Activated naive CD4-positive, alpha-beta T cell treated with anti-CD3 and anti-CD28 coated beads for 36 hours (primary cell): ENCODE measurements at regions not wholly inside any gene's neighbourhood (a gene's known extent, or its start where the extent isn't known, plus 50 kb on each side); places are given as distances from the start of the nearest gene placed in this dataset.

ENCODE experiments used
- CTCF ChIA-PET: fragments of 350-600 bp; sonication (Branson Sonifier 250); formaldehyde crosslinking; loops from one replicate; lab custom pipeline; 2021; ENCODE audit warnings: antibody characterized with exemption; lab: Charles Lee
- DNase-seq: peaks from one replicate; pipeline ENCODE4 v3.0.0-alpha.2; 2020
- H3K27ac Mint-ChIP-seq: one replicate; pipeline ENCODE4 v1.8.0; 2021; ENCODE audit warnings: mild to moderate bottlenecking, mixed read lengths
- H3K27me3 Mint-ChIP-seq: one replicate; pipeline ENCODE4 v1.8.0; 2021; ENCODE audit warnings: low read depth, mixed read lengths
- H3K36me3 Mint-ChIP-seq: one replicate; pipeline ENCODE4 v1.8.0; 2021; ENCODE audit warnings: low read depth, mixed read lengths
- H3K4me1 Mint-ChIP-seq: one replicate; pipeline ENCODE4 v1.8.0; 2021; ENCODE audit warnings: low read depth, mixed read lengths
- H3K4me3 Mint-ChIP-seq: one replicate; pipeline ENCODE4 v1.8.0; 2021; ENCODE audit warnings: mild to moderate bottlenecking, moderate library complexity, mixed read lengths
- H3K9me3 Mint-ChIP-seq: one replicate; pipeline ENCODE4 v1.8.0; 2021; ENCODE audit warnings: mixed read lengths
- intact Hi-C: fragments of 100-400 bp; cut with micrococcal nuclease; formaldehyde crosslinking; loops from one replicate; pipeline ENCODE4 v1.15.1; 2023

DNA sequence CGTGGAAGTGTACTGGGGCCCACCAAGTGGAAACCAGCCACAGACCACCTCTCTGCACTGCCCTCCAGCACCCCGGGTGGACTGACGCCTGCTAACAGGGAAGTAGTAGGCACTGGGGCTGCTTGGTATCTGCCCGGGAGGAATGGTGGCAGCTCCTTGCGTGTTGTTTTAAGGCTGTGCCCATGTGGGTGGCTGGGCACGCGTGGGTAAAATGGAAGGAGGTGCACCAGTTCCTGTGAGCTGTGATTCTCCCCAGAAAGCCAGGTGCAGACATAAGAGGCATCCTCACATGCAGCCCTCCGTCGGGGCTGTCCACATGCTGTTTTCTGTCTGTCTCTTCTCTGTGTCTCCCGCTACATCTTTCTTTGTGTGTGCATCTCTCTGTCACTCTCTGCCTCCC, 122.3 kb downstream of the ENGASE start:
- Mint-ChIP-seq H3K4me3 (no peak overlapping the region), H3K27ac (no peak overlapping the region), H3K4me1 (no peaks in the 10 kb centered on the region), H3K27me3 (peaks cover 27% of the 10 kb centered on the region), H3K36me3 (no peaks in the 10 kb centered on the region), H3K9me3 (no peaks in the 10 kb centered on the region)
- intact Hi-C loops, result no loop called here
- no peak for DNase-seq
- CTCF ChIA-PET, result no interaction called here

DNA sequence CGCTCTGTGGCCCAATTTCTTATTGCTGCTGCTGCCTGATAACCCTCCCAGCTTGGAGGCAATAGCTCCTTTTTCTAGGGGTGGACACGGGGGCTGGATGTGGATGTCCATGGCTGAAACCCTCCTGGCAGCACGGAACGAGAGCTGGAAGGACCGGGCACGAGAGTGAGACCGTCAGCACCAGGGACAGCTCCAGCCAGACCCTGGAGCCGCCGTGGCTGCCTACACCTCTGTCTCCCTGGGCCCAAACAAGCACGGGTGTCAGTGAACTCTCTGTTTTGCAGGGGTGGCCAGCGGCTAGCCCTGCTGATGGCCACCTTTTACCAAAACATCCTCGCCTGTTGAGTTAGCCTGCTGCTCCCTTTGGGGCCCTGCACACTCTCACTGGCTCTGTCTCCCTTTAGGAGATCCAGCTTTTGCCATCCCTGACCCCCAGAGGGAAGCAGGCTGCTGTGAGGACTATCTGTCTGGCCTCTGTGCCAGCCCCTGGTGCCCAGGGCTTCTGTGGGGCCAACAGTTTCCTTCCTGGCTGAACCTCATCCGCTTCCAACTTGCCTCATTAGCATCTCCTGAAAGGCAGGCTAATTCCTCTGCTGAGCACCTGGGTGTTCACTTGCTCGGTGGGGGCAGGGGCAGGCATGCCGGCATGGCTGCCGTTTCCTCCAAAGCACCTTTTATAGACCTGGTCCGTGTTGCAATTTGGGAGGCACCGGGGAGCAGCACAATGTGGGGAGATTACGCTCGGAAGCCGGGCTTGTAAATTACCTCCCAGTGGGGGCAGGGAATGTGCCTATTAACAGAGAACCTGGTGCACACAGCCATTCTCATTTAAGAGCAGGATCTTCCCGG, 118.1 kb downstream of the ENGASE start:
- no peaks in the 10 kb centered on the region for H3K9me3 Mint-ChIP-seq
- H3K4me1 Mint-ChIP-seq, result no peaks in the 10 kb centered on the region
- H3K27me3 Mint-ChIP-seq, result peaks cover 24% of the 10 kb centered on the region
- CTCF ChIA-PET, result no interaction called here
- intact Hi-C loops, result no loop called here
- DNase-seq, result peak; percentile 52
- H3K27ac Mint-ChIP-seq, result no peak overlapping the region
- H3K4me3 Mint-ChIP-seq, result no peak overlapping the region
- no peaks in the 10 kb centered on the region for H3K36me3 Mint-ChIP-seq

DNA sequence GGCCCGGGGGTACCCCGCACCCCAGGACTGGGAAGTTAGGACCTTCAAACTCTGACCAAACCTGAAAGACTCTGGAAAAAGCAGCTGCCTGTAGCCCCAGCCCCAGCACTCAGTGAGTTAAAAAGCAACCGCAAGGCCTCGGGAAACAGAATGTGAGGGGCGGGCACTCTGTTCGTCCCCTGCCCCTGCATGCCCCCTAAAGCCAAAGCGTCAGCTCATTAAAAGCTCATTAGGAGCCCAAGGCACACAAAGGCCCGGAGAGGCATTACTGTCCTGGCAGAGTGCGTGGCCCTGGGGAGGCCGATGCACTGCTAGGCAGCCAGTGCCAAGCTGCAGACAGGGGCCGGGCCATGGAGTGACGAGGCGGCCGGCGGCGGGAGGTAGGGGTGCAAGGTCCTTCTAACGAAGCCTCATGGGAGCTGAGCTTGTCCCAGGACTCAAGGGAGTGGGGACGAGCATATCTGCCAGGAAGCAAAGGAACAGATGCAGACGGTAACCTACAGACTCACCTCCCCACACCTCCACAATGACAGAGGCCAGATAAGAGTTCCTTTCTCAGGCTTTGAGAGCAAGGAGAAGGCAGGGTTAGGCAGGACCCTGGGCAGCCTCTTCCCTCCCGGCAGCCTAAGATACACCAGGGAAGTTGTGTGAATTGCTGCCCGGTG, 116.8 kb downstream of the ENGASE start:
- no peak for DNase-seq
- CTCF ChIA-PET, result interaction anchor here (0.6 to 1.1 kb wide), 2 partner anchors 38 to 200 kb away, joined by 3 read pairs; no protein-coding TSS in a partner anchor
- no peak overlapping the region for H3K4me3 Mint-ChIP-seq
- H3K4me1 Mint-ChIP-seq, result no peaks in the 10 kb centered on the region
- H3K36me3 Mint-ChIP-seq, result no peaks in the 10 kb centered on the region
- no peak overlapping the region for H3K27ac Mint-ChIP-seq
- no peaks in the 10 kb centered on the region for H3K9me3 Mint-ChIP-seq
- intact Hi-C loops, result no loop called here
- peaks cover 28% of the 10 kb centered on the region for H3K27me3 Mint-ChIP-seq

DNA sequence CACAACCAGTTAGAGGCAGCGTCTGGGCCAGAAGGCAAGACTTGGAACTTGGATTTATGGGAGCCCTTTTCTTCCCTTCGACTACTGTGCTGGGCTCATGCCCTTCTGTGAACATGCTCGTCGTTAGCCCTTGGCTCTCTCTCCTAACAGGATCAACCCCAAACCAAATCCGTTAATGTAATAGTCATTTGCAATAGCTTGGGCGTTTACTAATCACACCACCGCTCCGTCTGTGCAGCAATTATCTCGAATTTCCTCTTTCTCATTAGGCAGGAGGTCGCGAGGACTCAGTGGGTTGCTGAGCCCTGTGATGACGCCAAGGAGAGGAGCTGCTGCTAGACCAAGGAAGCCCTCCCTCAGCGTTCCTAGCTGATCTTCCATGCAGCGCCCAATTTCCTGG, 114.7 kb downstream of the ENGASE start:
- intact Hi-C loops, result no loop called here
- CTCF ChIA-PET, result interaction anchor here (0.6 kb wide), 1 partner anchor 86 kb away, joined by 3 read pairs; no protein-coding TSS in a partner anchor
- H3K27me3 Mint-ChIP-seq, result peaks cover 40% of the 10 kb centered on the region

DNA sequence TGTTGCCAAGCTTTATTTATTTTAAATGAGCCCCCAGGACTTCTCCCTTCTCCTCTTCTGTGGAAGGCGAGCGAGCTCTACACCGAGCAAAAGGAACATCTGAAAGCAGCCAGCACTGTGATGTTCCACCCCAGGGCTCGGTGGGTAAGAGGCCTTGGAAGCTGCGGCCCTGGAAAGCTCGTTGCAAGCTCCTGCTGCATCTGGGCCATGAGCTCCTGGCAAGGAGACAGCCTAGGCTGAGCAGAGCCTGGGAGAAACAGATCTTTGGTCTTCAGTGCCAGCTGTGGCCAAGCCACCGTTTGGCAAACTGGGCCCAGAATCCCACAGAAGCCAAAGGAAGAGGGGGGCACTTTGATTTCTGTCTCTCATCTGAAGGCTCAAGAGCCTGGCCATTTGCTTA, 114.1 kb downstream of the ENGASE start:
- no peak for DNase-seq
- H3K27ac Mint-ChIP-seq, result no peak overlapping the region
- peaks cover 44% of the 10 kb centered on the region for H3K27me3 Mint-ChIP-seq
- H3K9me3 Mint-ChIP-seq, result no peaks in the 10 kb centered on the region
- CTCF ChIA-PET, result interaction anchor here (0.6 kb wide), 1 partner anchor 87 kb away, joined by 3 read pairs; no protein-coding TSS in a partner anchor
- no peaks in the 10 kb centered on the region for H3K36me3 Mint-ChIP-seq
- no peak overlapping the region for H3K4me3 Mint-ChIP-seq
- H3K4me1 Mint-ChIP-seq, result no peaks in the 10 kb centered on the region
- intact Hi-C loops, result no loop called here

More for the DNA sequence above, 114.7 kb downstream of the ENGASE start:
- Mint-ChIP-seq H3K9me3 (no peaks in the 10 kb centered on the region), H3K36me3 (no peaks in the 10 kb centered on the region), H3K4me1 (no peaks in the 10 kb centered on the region), H3K4me3 (no peak overlapping the region), H3K27ac (no peak overlapping the region)
- no peak for DNase-seq

DNA sequence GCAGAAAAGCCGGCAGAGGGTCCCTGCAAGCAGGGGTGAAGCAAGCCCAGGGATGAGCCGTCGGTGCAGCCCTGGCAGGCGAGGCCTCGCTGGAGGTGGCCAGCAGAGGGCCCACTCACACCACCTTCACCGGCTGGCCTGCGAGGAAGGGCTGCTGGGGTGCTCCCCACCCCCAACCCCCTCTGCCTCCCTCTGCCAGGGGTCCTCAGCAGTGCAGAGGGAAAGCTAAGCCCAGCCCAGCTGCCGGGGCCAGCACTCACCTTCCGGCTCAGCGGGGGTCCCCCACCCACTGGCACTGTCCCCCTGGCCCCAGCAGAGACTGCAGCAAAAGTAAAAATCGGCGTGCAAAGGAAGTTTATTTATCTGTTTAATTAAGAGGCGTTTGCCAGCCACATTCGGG, 113.4 kb downstream of the ENGASE start:
- H3K4me3 Mint-ChIP-seq, result no peak overlapping the region
- peak; percentile 22 for DNase-seq
- H3K27ac Mint-ChIP-seq, result no peak overlapping the region
- peaks cover 42% of the 10 kb centered on the region for H3K27me3 Mint-ChIP-seq
- peaks cover 3% of the 10 kb centered on the region for H3K4me1 Mint-ChIP-seq
- CTCF ChIA-PET, result no interaction called here
- intact Hi-C loops, result no loop called here
- no peaks in the 10 kb centered on the region for H3K36me3 Mint-ChIP-seq
- no peaks in the 10 kb centered on the region for H3K9me3 Mint-ChIP-seq

DNA sequence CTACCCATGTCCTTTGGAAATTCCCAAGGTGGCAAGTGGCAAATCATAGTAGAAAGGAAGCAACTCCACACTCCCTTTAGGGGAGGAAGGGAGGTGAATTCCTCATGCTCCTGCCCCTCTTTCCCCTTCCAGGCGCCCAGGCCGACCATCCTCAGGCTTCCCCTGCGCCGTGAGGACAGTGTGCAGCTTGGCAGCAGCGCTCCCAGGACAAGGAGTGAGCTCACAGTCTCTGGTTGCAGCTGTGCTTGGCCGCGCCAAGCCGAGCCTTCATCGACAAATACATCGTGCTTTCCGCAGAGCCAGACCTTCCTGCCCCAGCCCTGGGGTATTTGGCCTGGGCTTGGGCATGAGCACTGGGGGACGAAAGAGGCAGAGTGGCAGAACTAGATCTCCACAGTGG, 112.6 kb downstream of the ENGASE start:
- intact Hi-C loops, result loop anchor here (2.0 kb wide), 1 partner anchor 206 kb away; no protein-coding TSS in a partner anchor
- no peak overlapping the region for H3K4me3 Mint-ChIP-seq
- H3K36me3 Mint-ChIP-seq, result no peaks in the 10 kb centered on the region
- peaks cover 3% of the 10 kb centered on the region for H3K4me1 Mint-ChIP-seq
- H3K27ac Mint-ChIP-seq, result no peak overlapping the region
- no peak for DNase-seq
- no peaks in the 10 kb centered on the region for H3K9me3 Mint-ChIP-seq
- CTCF ChIA-PET, result interaction anchor here (0.6 kb wide), 1 partner anchor 205 kb away, joined by 3 read pairs; no protein-coding TSS in a partner anchor
- H3K27me3 Mint-ChIP-seq, result peaks cover 40% of the 10 kb centered on the region

DNA sequence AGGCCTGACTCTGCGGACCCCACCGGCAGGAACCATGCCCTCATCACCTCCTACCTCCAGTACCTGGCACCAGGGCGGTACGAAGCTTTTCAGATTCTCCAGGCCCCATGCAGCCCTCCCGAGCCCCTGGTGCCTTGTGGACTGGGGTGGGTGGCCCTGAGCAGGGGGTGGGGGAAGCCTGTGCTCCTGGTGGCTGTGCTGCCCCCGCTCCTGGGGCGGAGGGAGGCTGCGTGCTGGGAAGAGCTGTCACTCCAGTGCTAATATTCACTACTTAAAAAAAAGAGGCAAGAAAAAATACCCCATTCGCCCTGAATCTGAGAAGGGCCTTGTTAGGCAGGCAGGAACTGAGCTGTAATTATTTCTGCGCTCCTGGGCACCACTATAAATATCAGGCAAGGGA, 111.8 kb downstream of the ENGASE start:
- Mint-ChIP-seq H3K27me3 (peaks cover 45% of the 10 kb centered on the region), H3K9me3 (no peaks in the 10 kb centered on the region), H3K27ac (no peak overlapping the region), H3K4me1 (peaks cover 3% of the 10 kb centered on the region), H3K4me3 (no peak overlapping the region), H3K36me3 (no peaks in the 10 kb centered on the region)
- no peak for DNase-seq
- intact Hi-C loops, result loop anchor here (2.0 kb wide), 1 partner anchor 206 kb away; no protein-coding TSS in a partner anchor
- CTCF ChIA-PET, result no interaction called here

DNA sequence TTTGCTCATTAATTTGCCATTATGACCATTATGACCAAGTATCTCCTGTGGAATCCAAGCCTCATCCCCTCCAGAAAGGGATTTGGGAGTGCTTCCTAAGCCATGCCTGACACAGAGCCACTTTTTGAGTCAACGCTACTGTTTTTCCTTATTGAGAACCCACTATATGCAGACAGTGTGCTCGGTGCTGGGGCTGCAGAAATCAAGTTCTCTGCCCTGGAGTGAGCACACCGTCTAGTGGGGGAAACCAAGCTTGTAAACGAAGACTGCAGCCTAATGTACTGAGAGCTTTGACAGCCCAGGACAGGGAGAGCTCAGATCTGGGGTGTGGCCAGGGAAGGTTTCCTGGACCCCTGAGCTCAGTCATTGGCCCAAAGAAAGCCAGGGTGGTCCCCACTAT, 111.0 kb downstream of the ENGASE start:
- CTCF ChIA-PET, result no interaction called here
- Mint-ChIP-seq H3K4me3 (no peak overlapping the region), H3K9me3 (no peaks in the 10 kb centered on the region), H3K27ac (no peak overlapping the region), H3K4me1 (peaks cover 3% of the 10 kb centered on the region), H3K27me3 (peaks cover 41% of the 10 kb centered on the region), H3K36me3 (no peaks in the 10 kb centered on the region)
- intact Hi-C loops, result loop anchor here (2.0 kb wide), 1 partner anchor 207 kb away; no protein-coding TSS in a partner anchor
- DNase-seq, result no peak

DNA sequence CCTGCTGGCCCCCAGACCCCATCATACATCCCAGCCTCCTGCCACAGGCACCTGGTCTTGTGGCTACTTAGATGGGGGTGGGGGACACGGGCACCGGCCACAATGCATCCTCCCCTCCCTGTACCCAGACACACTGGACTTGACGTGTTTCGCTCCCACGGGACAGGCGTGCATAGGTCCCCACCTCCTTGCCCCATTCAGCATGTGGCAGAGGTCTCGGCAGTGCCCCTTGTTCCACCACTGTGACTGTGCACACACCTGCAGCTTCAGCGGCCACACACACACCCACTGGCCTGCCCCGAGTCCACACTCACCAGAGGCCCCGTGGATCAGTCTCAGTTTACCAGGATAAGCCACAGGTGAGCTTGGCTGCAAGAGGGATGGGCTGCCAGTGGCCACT, 109.6 kb downstream of the ENGASE start:
- H3K4me1 Mint-ChIP-seq, result peaks cover 3% of the 10 kb centered on the region
- intact Hi-C loops, result no loop called here
- no peak overlapping the region for H3K4me3 Mint-ChIP-seq
- no peak for DNase-seq
- no peaks in the 10 kb centered on the region for H3K36me3 Mint-ChIP-seq
- CTCF ChIA-PET, result no interaction called here
- peaks cover 38% of the 10 kb centered on the region for H3K27me3 Mint-ChIP-seq
- no peaks in the 10 kb centered on the region for H3K9me3 Mint-ChIP-seq
- no peak overlapping the region for H3K27ac Mint-ChIP-seq

DNA sequence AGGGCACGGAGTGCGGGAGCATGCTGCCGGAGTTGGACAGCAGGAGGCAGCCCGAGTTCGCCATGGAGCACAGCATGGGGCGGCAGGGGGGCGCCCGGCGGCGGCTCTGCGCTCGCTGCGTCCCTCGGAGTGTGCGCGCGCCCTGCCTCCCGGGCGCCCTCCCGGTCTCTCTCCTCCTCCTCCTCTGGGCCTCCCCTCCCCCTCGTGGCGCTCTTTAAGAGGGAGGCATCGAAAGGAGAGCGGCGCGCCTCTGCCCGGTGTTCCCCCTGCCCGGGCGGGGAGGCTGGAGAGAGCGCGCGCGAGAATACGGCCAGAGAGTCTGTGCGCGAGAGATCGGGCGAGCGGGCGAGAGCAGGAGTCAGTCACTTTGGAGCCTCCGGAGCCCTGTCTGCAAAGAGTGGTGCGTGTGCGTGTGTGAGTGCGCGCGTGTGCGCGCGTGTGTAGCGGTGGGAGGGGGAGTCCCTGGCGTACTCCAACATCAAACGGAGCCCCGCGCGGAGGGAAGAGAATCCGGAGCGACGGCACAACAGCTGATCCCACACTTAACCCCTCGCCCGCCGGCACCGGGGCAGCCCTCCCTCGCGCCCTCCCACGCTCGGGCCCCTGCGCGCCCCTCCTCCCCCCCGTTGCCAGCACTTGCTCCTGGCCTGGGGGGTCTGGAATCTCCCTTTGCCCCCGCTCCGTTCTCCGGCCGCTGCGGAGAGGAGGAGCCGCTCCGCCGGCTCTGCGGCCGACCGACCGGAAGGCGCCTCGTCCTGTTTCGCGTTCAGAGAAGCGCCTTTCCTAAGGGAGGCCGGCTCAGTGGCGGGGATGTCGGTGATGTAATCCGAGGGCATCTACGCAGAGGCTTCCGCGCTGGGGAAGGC, 108.9 kb downstream of the ENGASE start:
- Mint-ChIP-seq H3K27ac (no peak overlapping the region), H3K4me3 (no peak overlapping the region), H3K27me3 (peaks cover 38% of the 10 kb centered on the region), H3K36me3 (no peaks in the 10 kb centered on the region), H3K4me1 (peaks cover 3% of the 10 kb centered on the region), H3K9me3 (no peaks in the 10 kb centered on the region)
- peak; percentile 14 for DNase-seq
- intact Hi-C loops, result no loop called here
- CTCF ChIA-PET, result no interaction called here

DNA sequence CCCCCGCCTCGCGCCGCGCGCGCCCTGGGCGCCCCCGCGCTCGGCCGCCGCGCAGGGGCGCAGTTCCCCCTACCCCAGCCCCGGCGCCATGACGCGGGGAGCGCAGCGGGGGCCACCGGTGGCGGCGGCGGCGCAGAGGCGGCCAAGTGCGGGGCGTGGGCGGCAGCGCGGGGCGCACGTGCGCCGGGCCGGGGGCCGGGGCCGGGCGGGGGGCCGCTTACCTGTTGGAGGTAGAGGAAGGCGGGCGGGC, 108.3 kb downstream of the ENGASE start:
- Mint-ChIP-seq H3K4me3 (no peak overlapping the region), H3K9me3 (no peaks in the 10 kb centered on the region), H3K36me3 (no peaks in the 10 kb centered on the region), H3K4me1 (peaks cover 3% of the 10 kb centered on the region), H3K27me3 (peaks cover 38% of the 10 kb centered on the region), H3K27ac (no peak overlapping the region)
- DNase-seq, result no peak
- intact Hi-C loops, result no loop called here
- CTCF ChIA-PET, result no interaction called here
